ENCODE measurements at regions not wholly inside any gene's neighbourhood (a gene's known extent, or its start where the extent isn't known, plus 50 kb on each side); places are given as distances from the start of the nearest gene placed in this dataset.

- Histone ChIP-seq H3K27ac (ENCODE audit: low read length) (no peak overlapping the region), H3K9me3 (ENCODE audit: control insufficient read depth, low read depth, low read length) (peaks cover 6% of the 10 kb centered on the region), H3K9ac (ENCODE audit: low read length) (no peak overlapping the region), H3K4me1 (ENCODE audit: control insufficient read depth, low read depth, low read length) (no peaks in the 10 kb centered on the region), H3K36me3 (ENCODE audit: control insufficient read depth, low read depth, low read length) (no peaks in the 10 kb centered on the region), H3K4me3 (ENCODE audit: low read length) (no peak overlapping the region), H3K27me3 (ENCODE audit: control insufficient read depth, insufficient read depth, low read length) (no peaks in the 10 kb centered on the region)
Observed at GRCh38 chr16:73730481-73731090, 566.0 kb upstream of the PSMD7 start.

GRCh38 chr16:73725156-73725555 is 571.5 kb upstream of the PSMD7 start:
- Histone ChIP-seq H3K27ac (ENCODE audit: low read length) (no peak overlapping the region), H3K4me1 (ENCODE audit: control insufficient read depth, low read depth, low read length) (no peaks in the 10 kb centered on the region), H3K36me3 (ENCODE audit: control insufficient read depth, low read depth, low read length) (no peaks in the 10 kb centered on the region), H3K27me3 (ENCODE audit: control insufficient read depth, insufficient read depth, low read length) (no peaks in the 10 kb centered on the region), H3K9ac (ENCODE audit: low read length) (no peak overlapping the region), H3K9me3 (ENCODE audit: control insufficient read depth, low read depth, low read length) (no peaks in the 10 kb centered on the region), H3K4me3 (ENCODE audit: low read length) (no peak overlapping the region)

GRCh38 chr16:73724503-73724902 is 572.1 kb upstream of the PSMD7 start:
- H3K27ac ChIP-seq (ENCODE audit: low read length) = no peak overlapping the region
- H3K4me1 ChIP-seq (ENCODE audit: control insufficient read depth, low read depth, low read length) = no peaks in the 10 kb centered on the region
- no peak overlapping the region for H3K9ac ChIP-seq (ENCODE audit: low read length)
- no peak overlapping the region for H3K4me3 ChIP-seq (ENCODE audit: low read length)
- H3K36me3 ChIP-seq (ENCODE audit: control insufficient read depth, low read depth, low read length) = no peaks in the 10 kb centered on the region
- H3K9me3 ChIP-seq (ENCODE audit: control insufficient read depth, low read depth, low read length) = no peaks in the 10 kb centered on the region
- H3K27me3 ChIP-seq (ENCODE audit: control insufficient read depth, insufficient read depth, low read length) = no peaks in the 10 kb centered on the region

- Histone ChIP-seq H3K9me3 (ENCODE audit: control insufficient read depth, low read depth, low read length) (no peaks in the 10 kb centered on the region), H3K27ac (ENCODE audit: low read length) (no peak overlapping the region), H3K9ac (ENCODE audit: low read length) (no peak overlapping the region), H3K4me3 (ENCODE audit: low read length) (no peak overlapping the region), H3K4me1 (ENCODE audit: control insufficient read depth, low read depth, low read length) (no peaks in the 10 kb centered on the region), H3K36me3 (ENCODE audit: control insufficient read depth, low read depth, low read length) (no peaks in the 10 kb centered on the region), H3K27me3 (ENCODE audit: control insufficient read depth, insufficient read depth, low read length) (no peaks in the 10 kb centered on the region)
Observed at GRCh38 chr16:73717266-73717974, 579.2 kb upstream of the PSMD7 start.

- no peak overlapping the region for H3K4me3 ChIP-seq (ENCODE audit: low read length)
Observed at GRCh38 chr16:73714976-73715375, 581.6 kb upstream of the PSMD7 start.

GRCh38 chr16:73713778-73714495 is 582.7 kb upstream of the PSMD7 start:
- Histone ChIP-seq H3K4me1 (ENCODE audit: control insufficient read depth, low read depth, low read length) (no peaks in the 10 kb centered on the region), H3K4me3 (ENCODE audit: low read length) (no peak overlapping the region), H3K9ac (ENCODE audit: low read length) (no peak overlapping the region), H3K36me3 (ENCODE audit: control insufficient read depth, low read depth, low read length) (no peaks in the 10 kb centered on the region), H3K9me3 (ENCODE audit: control insufficient read depth, low read depth, low read length) (no peaks in the 10 kb centered on the region), H3K27me3 (ENCODE audit: control insufficient read depth, insufficient read depth, low read length) (no peaks in the 10 kb centered on the region), H3K27ac (ENCODE audit: low read length) (no peak overlapping the region)

More at GRCh38 chr16:73714976-73715375, 581.6 kb upstream of the PSMD7 start:
- Histone ChIP-seq H3K9me3 (ENCODE audit: control insufficient read depth, low read depth, low read length) (no peaks in the 10 kb centered on the region), H3K4me1 (ENCODE audit: control insufficient read depth, low read depth, low read length) (no peaks in the 10 kb centered on the region), H3K27me3 (ENCODE audit: control insufficient read depth, insufficient read depth, low read length) (no peaks in the 10 kb centered on the region), H3K9ac (ENCODE audit: low read length) (no peak overlapping the region), H3K27ac (ENCODE audit: low read length) (no peak overlapping the region), H3K36me3 (ENCODE audit: control insufficient read depth, low read depth, low read length) (no peaks in the 10 kb centered on the region)

GRCh38 chr16:73713251-73713650 is 583.4 kb upstream of the PSMD7 start:
- Histone ChIP-seq H3K4me3 (ENCODE audit: low read length) (no peak overlapping the region), H3K4me1 (ENCODE audit: control insufficient read depth, low read depth, low read length) (no peaks in the 10 kb centered on the region), H3K27ac (ENCODE audit: low read length) (no peak overlapping the region), H3K9me3 (ENCODE audit: control insufficient read depth, low read depth, low read length) (no peaks in the 10 kb centered on the region), H3K27me3 (ENCODE audit: control insufficient read depth, insufficient read depth, low read length) (no peaks in the 10 kb centered on the region), H3K9ac (ENCODE audit: low read length) (no peak overlapping the region), H3K36me3 (ENCODE audit: control insufficient read depth, low read depth, low read length) (no peaks in the 10 kb centered on the region)

- no peaks in the 10 kb centered on the region for H3K9me3 ChIP-seq (ENCODE audit: control insufficient read depth, low read depth, low read length)
- no peaks in the 10 kb centered on the region for H3K27me3 ChIP-seq (ENCODE audit: control insufficient read depth, insufficient read depth, low read length)
- no peak overlapping the region for H3K9ac ChIP-seq (ENCODE audit: low read length)
- H3K4me3 ChIP-seq (ENCODE audit: low read length) = no peak overlapping the region
- H3K36me3 ChIP-seq (ENCODE audit: control insufficient read depth, low read depth, low read length) = no peaks in the 10 kb centered on the region
- H3K4me1 ChIP-seq (ENCODE audit: control insufficient read depth, low read depth, low read length) = no peaks in the 10 kb centered on the region
- H3K27ac ChIP-seq (ENCODE audit: low read length) = no peak overlapping the region
Observed at GRCh38 chr16:73711406-73712080, 585.1 kb upstream of the PSMD7 start.

- H3K36me3 ChIP-seq (ENCODE audit: control insufficient read depth, low read depth, low read length) = no peaks in the 10 kb centered on the region
- H3K9ac ChIP-seq (ENCODE audit: low read length) = no peak overlapping the region
- no peak overlapping the region for H3K27ac ChIP-seq (ENCODE audit: low read length)
- H3K9me3 ChIP-seq (ENCODE audit: control insufficient read depth, low read depth, low read length) = no peaks in the 10 kb centered on the region
- no peaks in the 10 kb centered on the region for H3K4me1 ChIP-seq (ENCODE audit: control insufficient read depth, low read depth, low read length)
- H3K27me3 ChIP-seq (ENCODE audit: control insufficient read depth, insufficient read depth, low read length) = no peaks in the 10 kb centered on the region
- no peak overlapping the region for H3K4me3 ChIP-seq (ENCODE audit: low read length)
Observed at GRCh38 chr16:73710526-73710925, 586.1 kb upstream of the PSMD7 start.

GRCh38 chr16:73707863-73708262 is 588.8 kb upstream of the PSMD7 start:
- no peaks in the 10 kb centered on the region for H3K4me1 ChIP-seq (ENCODE audit: control insufficient read depth, low read depth, low read length)
- no peaks in the 10 kb centered on the region for H3K9me3 ChIP-seq (ENCODE audit: control insufficient read depth, low read depth, low read length)
- no peak overlapping the region for H3K9ac ChIP-seq (ENCODE audit: low read length)
- H3K27me3 ChIP-seq (ENCODE audit: control insufficient read depth, insufficient read depth, low read length) = no peaks in the 10 kb centered on the region
- no peak overlapping the region for H3K4me3 ChIP-seq (ENCODE audit: low read length)
- no peak overlapping the region for H3K27ac ChIP-seq (ENCODE audit: low read length)
- H3K36me3 ChIP-seq (ENCODE audit: control insufficient read depth, low read depth, low read length) = no peaks in the 10 kb centered on the region

- Histone ChIP-seq H3K4me3 (ENCODE audit: low read length) (no peak overlapping the region), H3K36me3 (ENCODE audit: control insufficient read depth, low read depth, low read length) (no peaks in the 10 kb centered on the region), H3K4me1 (ENCODE audit: control insufficient read depth, low read depth, low read length) (no peaks in the 10 kb centered on the region), H3K9ac (ENCODE audit: low read length) (no peak overlapping the region), H3K27me3 (ENCODE audit: control insufficient read depth, insufficient read depth, low read length) (no peaks in the 10 kb centered on the region), H3K27ac (ENCODE audit: low read length) (no peak overlapping the region), H3K9me3 (ENCODE audit: control insufficient read depth, low read depth, low read length) (no peaks in the 10 kb centered on the region)
Observed at GRCh38 chr16:73703891-73704290, 592.7 kb upstream of the PSMD7 start.

All from iPS-18a (cell line).